ENCODE measurements at regions not wholly inside any gene's neighbourhood (a gene's known extent, or its start where the extent isn't known, plus 50 kb on each side); places are given as distances from the start of the nearest gene placed in this dataset.

DNA sequence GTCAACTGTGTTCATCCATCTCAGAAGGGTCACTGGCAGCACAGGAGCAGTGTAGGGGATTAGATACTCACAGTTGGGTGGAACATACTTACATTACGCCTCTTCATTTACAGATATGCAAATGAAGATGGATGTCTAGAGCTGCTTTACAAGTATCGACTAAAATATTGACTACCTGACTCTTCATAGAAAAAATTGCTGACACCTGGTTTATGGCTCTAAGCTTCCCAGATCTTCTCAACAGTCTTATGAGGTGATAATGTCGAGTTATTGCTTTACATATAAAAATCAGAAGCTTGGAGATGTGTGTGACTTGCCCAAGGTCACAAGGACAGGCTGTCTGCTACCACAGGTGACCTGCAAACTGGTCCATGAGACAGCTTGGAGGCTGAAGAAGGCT, 677.2 kb downstream of the TYW1 start:
- TF ChIP-seq EZH2 (IDR thresholded peaks at IDR 0.05; ENCODE audit: insufficient read depth, low read length): no peak
- TF ChIP-seq, protein P1, sequence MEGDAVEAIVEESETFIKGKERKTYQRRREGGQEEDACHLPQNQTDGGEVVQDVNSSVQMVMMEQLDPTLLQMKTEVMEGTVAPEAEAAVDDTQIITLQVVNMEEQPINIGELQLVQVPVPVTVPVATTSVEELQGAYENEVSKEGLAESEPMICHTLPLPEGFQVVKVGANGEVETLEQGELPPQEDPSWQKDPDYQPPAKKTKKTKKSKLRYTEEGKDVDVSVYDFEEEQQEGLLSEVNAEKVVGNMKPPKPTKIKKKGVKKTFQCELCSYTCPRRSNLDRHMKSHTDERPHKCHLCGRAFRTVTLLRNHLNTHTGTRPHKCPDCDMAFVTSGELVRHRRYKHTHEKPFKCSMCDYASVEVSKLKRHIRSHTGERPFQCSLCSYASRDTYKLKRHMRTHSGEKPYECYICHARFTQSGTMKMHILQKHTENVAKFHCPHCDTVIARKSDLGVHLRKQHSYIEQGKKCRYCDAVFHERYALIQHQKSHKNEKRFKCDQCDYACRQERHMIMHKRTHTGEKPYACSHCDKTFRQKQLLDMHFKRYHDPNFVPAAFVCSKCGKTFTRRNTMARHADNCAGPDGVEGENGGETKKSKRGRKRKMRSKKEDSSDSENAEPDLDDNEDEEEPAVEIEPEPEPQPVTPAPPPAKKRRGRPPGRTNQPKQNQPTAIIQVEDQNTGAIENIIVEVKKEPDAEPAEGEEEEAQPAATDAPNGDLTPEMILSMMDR (IDR thresholded peaks at IDR 0.05; ENCODE audit: insufficient read depth, low read depth, low read length): no peak

Data from astrocyte (in vitro differentiated cells and primary cell).